ENCODE measurements at regions not wholly inside any gene's neighbourhood (a gene's known extent, or its start where the extent isn't known, plus 50 kb on each side); places are given as distances from the start of the nearest gene placed in this dataset.

GRCh38 chr14:97602438-97603117 is 805.4 kb downstream of the VRK1 start:
- TF ChIP-seq CTCF (IDR thresholded peaks at IDR 0.05): no peak
- Mint-ChIP-seq H3K4me1 (ENCODE audit: low read depth) (no peaks in the 10 kb centered on the region), H3K9me3 (peaks cover 28% of the 10 kb centered on the region), H3K27ac (no peak overlapping the region), H3K27me3 (ENCODE audit: insufficient read depth) (no peaks in the 10 kb centered on the region), H3K4me3 (no peak overlapping the region), H3K36me3 (ENCODE audit: low read depth) (no peaks in the 10 kb centered on the region)
- no peak for DNase-seq

GRCh38 chr14:97603201-97603600 is 806.0 kb downstream of the VRK1 start:
- no peak for TF ChIP-seq CTCF (IDR thresholded peaks at IDR 0.05)
- Mint-ChIP-seq H3K4me1 (ENCODE audit: low read depth) (no peaks in the 10 kb centered on the region), H3K4me3 (no peak overlapping the region), H3K27ac (no peak overlapping the region), H3K36me3 (ENCODE audit: low read depth) (no peaks in the 10 kb centered on the region), H3K27me3 (ENCODE audit: insufficient read depth) (no peaks in the 10 kb centered on the region), H3K9me3 (peaks cover 23% of the 10 kb centered on the region)
- no peak for DNase-seq

- Mint-ChIP-seq H3K27me3 (ENCODE audit: insufficient read depth) (no peaks in the 10 kb centered on the region), H3K4me1 (ENCODE audit: low read depth) (no peaks in the 10 kb centered on the region), H3K27ac (no peak overlapping the region), H3K9me3 (peaks cover 35% of the 10 kb centered on the region), H3K36me3 (ENCODE audit: low read depth) (no peaks in the 10 kb centered on the region), H3K4me3 (no peak overlapping the region)
- TF ChIP-seq CTCF (IDR thresholded peaks at IDR 0.05): no peak
- no peak for DNase-seq
These were observed 807.5 kb downstream of the VRK1 start for GRCh38 chr14:97604731-97605130.

- peaks cover 17% of the 10 kb centered on the region for H3K36me3 Mint-ChIP-seq (ENCODE audit: low read depth)
- peaks cover 47% of the 10 kb centered on the region for H3K9me3 Mint-ChIP-seq
- no peak for DNase-seq
- H3K4me3 Mint-ChIP-seq: no peak overlapping the region
- H3K27me3 Mint-ChIP-seq (ENCODE audit: insufficient read depth): 0 out of 2 replicates have a peak, but pooled peaks cover 1% of the 10 kb centered on the region
- no peak for TF ChIP-seq CTCF (IDR thresholded peaks at IDR 0.05)
- H3K27ac Mint-ChIP-seq: no peak overlapping the region
- no peaks in the 10 kb centered on the region for H3K4me1 Mint-ChIP-seq (ENCODE audit: low read depth)
These were observed 821.2 kb downstream of the VRK1 start for GRCh38 chr14:97618401-97618800.

GRCh38 chr14:97618917-97619690 is 821.9 kb downstream of the VRK1 start:
- peaks cover 48% of the 10 kb centered on the region for H3K9me3 Mint-ChIP-seq
- peaks cover 13% of the 10 kb centered on the region for H3K36me3 Mint-ChIP-seq (ENCODE audit: low read depth)
- H3K4me1 Mint-ChIP-seq (ENCODE audit: low read depth): no peaks in the 10 kb centered on the region
- no peak overlapping the region for H3K4me3 Mint-ChIP-seq
- H3K27me3 Mint-ChIP-seq (ENCODE audit: insufficient read depth): peaks cover 1% of the 10 kb centered on the region; the same call in 1 of the 2 replicates
- no peak for TF ChIP-seq CTCF (IDR thresholded peaks at IDR 0.05)
- DNase-seq: no peak
- H3K27ac Mint-ChIP-seq: no peak overlapping the region
